Stimulated activated CD8-positive, alpha-beta memory T cell treated with anti-CD3 and anti-CD28 coated beads, Interleukin-15, amount 100 ng/mL, for 1 hour (primary cell): ENCODE measurements at regions not wholly inside any gene's neighbourhood (a gene's known extent, or its start where the extent isn't known, plus 50 kb on each side); places are given as distances from the start of the nearest gene placed in this dataset.

ENCODE experiments used
- DNase-seq: peaks from one replicate; pipeline ENCODE4 v3.0.0-alpha.2; 2020; ENCODE audit warnings: low read depth

DNA sequence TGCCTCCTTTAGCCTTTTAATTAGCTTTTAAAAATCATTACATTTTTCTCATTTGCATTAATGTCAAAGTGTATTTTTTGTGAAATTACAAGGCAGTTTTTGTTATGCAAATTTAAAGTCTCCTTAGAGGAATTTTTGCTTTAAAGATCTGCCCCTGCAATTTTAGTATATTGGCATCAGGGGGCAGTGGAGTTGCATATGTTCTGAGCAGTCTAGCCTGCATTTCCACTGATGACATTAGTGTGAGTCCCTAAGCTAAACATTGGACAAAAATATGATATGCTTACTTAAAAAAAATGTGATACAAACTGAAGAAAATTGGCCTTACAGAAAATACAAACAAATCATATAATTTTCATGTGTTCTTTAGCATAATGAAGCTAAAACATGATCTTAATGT, 426.5 kb downstream of the SLC4A3 start:
- no peak for DNase-seq

- no peak for DNase-seq
Measured at GRCh38 chr2:220057391-220057790, 430.0 kb downstream of the SLC4A3 start.

DNA sequence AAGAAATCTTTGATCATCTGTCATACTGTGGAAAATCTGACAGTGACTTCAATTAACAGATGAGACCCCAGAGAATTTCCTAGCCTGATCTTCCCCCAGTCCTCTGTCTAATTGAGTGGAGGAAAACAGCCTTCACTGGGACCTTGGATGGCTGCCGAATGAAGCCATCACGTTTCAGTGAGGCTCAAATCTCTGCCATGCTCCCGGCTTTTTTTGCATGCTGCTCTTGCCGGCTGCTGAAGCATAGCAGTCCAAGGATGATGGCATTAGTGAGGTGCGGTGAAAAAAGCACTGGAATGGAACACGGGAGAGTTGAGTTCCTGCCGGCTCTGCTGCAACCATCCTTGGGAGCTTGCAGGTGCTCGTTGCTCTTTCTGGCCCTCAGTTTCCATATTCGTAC, 430.5 kb downstream of the SLC4A3 start:
- DNase-seq: no peak

DNA sequence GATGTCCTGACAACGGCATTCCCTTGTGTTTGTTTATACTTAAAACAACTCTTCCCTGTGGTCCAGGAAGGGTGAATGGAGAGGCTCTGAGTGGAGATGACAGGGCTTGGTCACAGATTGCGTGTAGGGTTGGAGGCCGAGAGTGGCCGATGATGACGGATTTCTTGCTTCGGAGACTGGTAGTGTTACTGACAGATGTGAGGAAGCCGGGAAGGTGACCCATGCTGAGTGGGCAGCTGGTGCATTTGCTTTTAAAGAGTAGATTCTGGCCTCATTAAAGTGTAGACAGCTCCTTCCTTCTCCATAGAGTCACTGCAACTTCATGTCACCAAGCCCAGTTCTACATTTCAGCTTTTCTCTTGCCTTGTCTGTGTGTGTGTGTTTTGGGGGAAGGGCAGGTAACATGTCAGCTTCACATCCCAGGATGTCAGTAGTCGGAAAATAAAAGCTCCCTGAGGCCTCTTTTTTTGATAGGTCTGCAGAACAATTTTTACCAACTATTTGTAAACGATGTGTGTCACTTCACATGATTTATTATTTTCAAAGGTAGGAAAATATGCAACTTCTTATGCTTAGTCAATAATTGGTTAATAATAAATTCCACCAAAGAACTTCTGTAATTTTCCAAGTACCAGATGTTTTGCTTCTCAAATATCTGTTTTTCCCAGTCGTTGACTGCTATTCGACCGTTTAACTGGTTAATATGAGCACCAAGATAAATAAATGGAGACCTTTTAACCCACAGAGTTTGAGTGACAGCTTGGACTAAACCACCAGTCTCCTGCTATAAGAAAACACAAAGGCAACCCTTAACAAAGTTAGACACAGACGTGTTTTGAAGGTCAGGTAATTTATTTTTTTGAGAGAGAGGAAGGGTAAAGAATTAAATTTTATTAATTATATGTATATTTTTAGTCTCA, 436.9 kb downstream of the SLC4A3 start:
- DNase-seq: no peak

GRCh38 chr2:220065581-220065980, 438.2 kb downstream of the SLC4A3 start:
- no peak for DNase-seq

DNA sequence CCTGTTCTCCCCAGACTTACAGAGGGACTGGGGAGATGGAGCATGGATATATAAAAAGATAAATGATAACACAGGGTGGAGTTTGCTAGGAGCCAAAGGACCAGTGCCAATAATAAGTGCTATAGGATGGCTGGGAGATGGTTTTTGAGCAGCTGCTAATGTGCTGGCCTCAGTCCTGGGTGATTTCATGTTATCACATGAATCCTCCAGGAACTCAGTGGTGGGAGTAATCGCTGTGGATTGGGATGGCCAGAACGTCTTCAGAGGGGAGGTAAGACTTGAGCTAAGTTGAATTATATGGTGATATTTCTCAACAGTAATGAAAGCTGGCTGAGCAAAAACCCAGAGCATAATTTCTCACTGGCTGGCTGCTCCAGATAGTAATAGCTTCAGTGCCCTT, 441.4 kb downstream of the SLC4A3 start:
- no peak for DNase-seq

GRCh38 chr2:220070349-220070748, 442.9 kb downstream of the SLC4A3 start:
- no peak for DNase-seq

GRCh38 chr2:220071696-220072095, 444.3 kb downstream of the SLC4A3 start:
- DNase-seq: no peak

- DNase-seq: no peak
Measured at GRCh38 chr2:220072669-220073220, 445.3 kb downstream of the SLC4A3 start.

GRCh38 chr2:220075835-220076234, 448.4 kb downstream of the SLC4A3 start:
- DNase-seq: no peak

- DNase-seq: no peak
Measured at GRCh38 chr2:220076734-220077133, 449.3 kb downstream of the SLC4A3 start.

DNA sequence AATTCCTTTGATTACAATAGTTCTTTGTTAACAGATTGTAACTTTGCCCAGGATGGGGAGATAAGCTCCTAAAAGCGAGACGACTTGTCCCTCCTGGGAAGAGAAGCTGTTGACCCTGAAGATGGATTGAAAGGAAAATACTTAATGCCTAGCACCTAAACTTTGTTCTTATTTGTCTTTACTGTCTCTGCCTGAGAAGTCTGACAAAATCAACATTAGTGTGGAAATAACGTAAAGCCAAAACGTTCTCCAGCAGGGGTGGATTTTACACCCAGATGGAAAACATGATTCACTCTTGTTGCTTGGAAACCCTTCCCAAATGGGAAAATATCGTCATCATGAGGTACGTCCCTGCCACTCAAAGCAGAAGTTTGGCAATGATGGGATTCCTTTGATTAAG, 450.1 kb downstream of the SLC4A3 start:
- DNase-seq: no peak

GRCh38 chr2:220078439-220078838, 451.0 kb downstream of the SLC4A3 start:
- DNase-seq: no peak

- DNase-seq: no peak
Measured at GRCh38 chr2:220079595-220079994, 452.2 kb downstream of the SLC4A3 start.

DNA sequence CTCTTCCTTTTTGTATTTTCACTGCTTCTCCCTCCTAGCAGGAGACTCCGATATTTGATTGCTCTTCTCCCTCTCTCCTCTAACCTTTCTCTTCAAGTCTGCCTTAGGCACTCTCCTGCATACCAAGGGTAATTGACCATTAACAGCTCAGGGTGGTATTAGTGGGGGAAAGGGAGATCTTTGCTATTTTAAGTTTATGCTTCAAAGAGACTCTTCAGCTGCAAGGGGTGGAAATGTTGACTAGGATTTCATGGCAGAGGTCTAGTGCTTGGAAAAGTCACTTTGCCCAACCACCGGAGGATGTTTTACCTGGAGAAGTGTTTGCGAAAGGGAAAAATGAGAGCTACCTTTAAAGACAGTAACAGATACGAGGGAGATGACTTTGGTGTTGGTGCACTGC, 453.7 kb downstream of the SLC4A3 start:
- no peak for DNase-seq

GRCh38 chr2:220090050-220090449, 462.6 kb downstream of the SLC4A3 start:
- DNase-seq: no peak

DNA sequence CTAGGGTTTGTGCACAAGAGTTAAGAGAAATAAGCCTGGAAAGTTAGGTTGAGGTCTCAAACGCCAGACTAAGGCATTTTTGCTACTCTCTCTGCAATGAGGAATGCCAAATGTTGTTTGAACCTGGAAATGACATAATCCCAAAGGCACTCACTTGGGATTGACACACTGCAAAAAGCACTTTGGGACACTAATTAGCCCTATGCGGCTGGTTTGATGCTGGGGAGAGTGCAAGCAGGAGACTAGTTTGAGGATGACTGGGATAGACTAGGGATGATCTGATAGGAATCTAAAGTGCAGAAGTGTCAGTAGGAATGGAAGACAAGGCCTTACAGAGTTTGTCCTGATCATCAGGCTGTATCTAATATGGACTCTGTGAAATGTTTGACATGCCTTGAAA, 469.0 kb downstream of the SLC4A3 start:
- no peak for DNase-seq

DNA sequence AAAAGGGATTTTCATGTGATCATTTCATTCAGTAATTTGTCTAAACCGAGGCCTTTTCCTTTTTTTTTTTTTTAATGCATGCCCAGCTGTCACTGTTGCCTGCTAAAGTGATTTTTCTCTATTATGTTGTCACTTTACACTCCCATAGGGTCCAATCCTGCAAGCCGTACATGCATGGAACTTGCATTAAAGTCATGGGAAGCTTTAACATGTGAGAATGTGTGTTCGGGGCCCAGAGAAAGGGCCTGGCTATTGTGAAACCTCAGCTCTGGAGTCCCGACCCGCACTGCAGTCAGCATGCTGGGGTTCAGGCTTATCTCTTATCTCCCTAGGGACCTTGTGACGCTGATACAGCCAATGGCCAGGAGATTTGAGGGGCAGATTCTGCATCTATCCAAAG, 474.6 kb downstream of the SLC4A3 start:
- DNase-seq: no peak

DNA sequence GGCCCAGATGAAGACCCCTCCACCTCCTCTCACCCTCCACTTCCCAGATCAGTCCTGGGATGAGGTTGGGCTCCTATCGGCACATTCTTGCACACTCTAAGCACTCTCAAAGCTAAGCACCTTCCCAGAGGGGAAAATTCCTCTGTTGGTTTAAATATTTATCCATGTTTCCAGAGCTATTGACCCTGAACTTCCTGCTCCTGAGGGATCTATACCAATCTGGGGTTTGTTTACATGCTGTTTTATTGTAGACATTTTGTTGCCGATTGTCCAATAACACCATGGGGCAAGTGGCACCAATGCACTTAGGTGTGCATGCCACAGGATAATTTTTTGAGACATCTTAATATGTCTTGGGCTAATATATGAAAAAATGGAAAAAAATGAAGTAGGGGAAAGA, 476.2 kb downstream of the SLC4A3 start:
- DNase-seq: no peak

DNA sequence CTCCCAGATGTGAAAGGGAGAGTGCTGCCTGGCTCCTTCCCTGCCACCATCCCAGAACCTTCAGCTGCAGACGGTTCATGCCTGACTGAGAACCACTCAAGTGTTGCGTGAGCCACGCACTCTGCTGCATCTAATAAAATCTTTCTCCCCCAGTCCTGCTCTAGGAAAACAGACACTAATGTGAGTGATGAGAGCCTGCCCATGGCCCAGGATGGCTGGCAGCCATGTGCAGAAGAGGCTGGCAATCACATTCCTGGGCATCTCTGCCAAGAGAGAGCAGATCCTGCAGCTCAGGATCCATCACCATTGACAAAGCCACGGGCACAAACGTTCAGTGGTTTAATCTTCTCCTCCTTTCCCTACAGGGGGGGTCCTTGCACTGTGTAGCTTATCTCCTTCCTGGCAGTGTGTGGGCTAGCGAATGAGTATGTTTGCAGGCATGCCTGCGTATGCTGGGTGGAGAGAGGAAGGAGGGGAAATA, 477.5 kb downstream of the SLC4A3 start:
- DNase-seq: no peak

DNA sequence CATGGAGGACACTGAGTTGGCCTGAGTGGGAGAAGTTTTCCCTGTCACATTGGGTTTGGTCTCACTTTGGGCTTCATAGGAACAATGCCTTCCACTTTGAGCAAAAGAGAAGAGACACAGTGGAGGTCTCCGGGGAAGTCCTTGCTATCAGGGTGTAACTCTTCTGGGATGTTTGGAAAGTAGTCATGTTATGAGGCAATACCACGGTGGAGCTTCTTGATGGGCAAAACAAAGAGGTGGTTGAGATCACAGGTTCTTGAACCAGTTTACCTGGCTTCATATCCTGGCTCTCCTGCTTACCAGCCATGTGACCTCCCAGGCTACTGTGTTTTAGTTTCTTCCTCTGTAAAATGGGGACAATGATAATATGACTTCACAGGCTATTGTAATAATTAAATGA, 478.6 kb downstream of the SLC4A3 start:
- no peak for DNase-seq

DNA sequence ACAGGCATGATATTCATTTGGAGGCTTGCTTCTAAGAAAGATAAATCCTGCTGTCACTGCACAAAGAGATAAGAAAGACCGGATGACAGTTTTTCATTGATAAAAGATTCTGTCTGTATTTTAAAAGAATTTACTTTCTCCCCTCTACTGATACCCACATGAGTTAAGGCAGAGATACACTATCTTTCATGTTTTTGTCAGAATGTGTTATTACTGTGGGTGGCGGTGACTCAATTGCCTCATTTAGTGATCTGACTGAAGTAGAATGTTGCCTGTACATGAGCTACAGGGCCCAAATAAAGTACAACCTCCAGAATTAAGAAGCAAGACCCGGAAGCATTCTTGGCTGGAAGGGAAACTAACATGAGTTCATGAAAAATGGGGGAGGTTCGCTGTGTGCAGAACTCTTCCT, 480.0 kb downstream of the SLC4A3 start:
- DNase-seq: no peak

- no peak for DNase-seq
Measured at GRCh38 chr2:220114443-220114842, 487.0 kb downstream of the SLC4A3 start.

DNA sequence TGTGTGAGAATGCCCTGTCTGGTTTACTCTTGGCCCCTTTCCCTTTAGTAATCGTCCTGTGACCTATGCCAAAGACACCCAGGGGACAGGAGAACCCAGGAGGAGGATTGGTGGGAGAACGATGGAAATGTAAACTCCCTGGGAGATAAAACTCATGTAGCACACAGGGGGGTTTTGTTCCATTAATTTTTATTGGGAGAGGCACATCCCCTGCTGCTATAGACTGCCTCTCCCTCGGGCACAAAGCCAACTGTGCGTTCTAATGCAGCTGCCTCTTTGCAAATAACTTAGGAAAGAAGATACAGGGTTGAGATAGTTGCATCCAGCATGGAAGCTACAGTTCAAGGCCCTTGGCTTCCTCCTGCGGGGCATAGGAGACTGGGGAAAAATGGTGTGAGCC, 489.6 kb downstream of the SLC4A3 start:
- DNase-seq: no peak
